H1 (cell line): ENCODE measurements at regions not wholly inside any gene's neighbourhood (a gene's known extent, or its start where the extent isn't known, plus 50 kb on each side); places are given as distances from the start of the nearest gene placed in this dataset.

Experiments
- CHD7 ChIP-seq: fragments of 300-600 bp; sonication (generic); IDR thresholded peaks from 2 replicates; pipeline ENCODE4 v1.7.1; 2012; ENCODE audit warnings: low read length, moderate library complexity, mild to moderate bottlenecking, inconsistent platforms; ENCODE audit not compliant: insufficient replicate concordance

GRCh38 chr3:161171113-161171512 is 50.0 kb upstream of the NMD3 start (continued):
- no peak for TF ChIP-seq CHD7
